ENCODE measurements at regions not wholly inside any gene's neighbourhood (a gene's known extent, or its start where the extent isn't known, plus 50 kb on each side); places are given as distances from the start of the nearest gene placed in this dataset.

DNA sequence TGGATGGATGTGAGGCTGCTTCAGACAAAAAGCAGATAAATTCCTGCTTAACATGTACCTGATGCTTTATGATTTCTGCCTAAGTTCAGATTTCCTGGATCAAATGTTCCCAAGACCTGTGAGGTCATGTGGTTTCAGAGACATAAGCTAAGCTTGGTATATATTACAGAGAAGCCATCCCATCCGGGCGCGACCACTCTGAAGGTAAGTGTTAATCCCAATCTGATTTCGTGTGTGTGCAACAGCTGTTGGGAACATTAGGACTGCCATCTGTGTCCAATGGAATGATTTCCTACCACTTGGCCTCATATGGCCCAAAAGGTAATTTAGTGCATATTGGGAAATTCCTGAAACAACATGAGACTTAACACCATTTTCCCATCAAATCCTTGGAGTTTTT lies 199.1 kb downstream of the HS3ST3B1 start:
- TF ChIP-seq, protein P1, sequence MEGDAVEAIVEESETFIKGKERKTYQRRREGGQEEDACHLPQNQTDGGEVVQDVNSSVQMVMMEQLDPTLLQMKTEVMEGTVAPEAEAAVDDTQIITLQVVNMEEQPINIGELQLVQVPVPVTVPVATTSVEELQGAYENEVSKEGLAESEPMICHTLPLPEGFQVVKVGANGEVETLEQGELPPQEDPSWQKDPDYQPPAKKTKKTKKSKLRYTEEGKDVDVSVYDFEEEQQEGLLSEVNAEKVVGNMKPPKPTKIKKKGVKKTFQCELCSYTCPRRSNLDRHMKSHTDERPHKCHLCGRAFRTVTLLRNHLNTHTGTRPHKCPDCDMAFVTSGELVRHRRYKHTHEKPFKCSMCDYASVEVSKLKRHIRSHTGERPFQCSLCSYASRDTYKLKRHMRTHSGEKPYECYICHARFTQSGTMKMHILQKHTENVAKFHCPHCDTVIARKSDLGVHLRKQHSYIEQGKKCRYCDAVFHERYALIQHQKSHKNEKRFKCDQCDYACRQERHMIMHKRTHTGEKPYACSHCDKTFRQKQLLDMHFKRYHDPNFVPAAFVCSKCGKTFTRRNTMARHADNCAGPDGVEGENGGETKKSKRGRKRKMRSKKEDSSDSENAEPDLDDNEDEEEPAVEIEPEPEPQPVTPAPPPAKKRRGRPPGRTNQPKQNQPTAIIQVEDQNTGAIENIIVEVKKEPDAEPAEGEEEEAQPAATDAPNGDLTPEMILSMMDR (IDR thresholded peaks at IDR 0.05; ENCODE audit: low read length): no peak
- TF ChIP-seq EZH2 (optimal IDR thresholded peaks at IDR 0.05; ENCODE audit: low read depth, low read length): no peak
